SU-DHL-6 (cell line): ENCODE measurements at regions not wholly inside any gene's neighbourhood (a gene's known extent, or its start where the extent isn't known, plus 50 kb on each side); places are given as distances from the start of the nearest gene placed in this dataset.

Experiments used
- H2AFZ ChIP-seq: fragments of 200-600 bp; sonication (generic); 2 replicates; pipeline ENCODE4 v1.6.1; 2014; ENCODE audit warnings: low read depth, mild to moderate bottlenecking, moderate library complexity, mixed read lengths, antibody characterized with exemption, low read length; ENCODE audit not compliant: severe bottlenecking
- H3F3A ChIP-seq: fragments of 200-600 bp; shearing (Covaris generic); 2 replicates; pipeline ENCODE4 v1.6.0; 2016; ENCODE audit warnings: antibody characterized with exemption, mild to moderate bottlenecking; ENCODE audit not compliant: insufficient read depth
- H3K27ac ChIP-seq: fragments of 200-600 bp; sonication (generic); 2 replicates; pipeline ENCODE4 v1.5.1; 2016; ENCODE audit warnings: low read depth, mild to moderate bottlenecking, low read length, moderate library complexity, mixed read lengths
- H3K27me3 ChIP-seq: fragments of 200-600 bp; sonication (generic), shearing (Covaris generic); 2 replicates; pipeline ENCODE4 v1.6.0; 2014; ENCODE audit warnings: mild to moderate bottlenecking, low read length
- H3K36me3 ChIP-seq: fragments of 200-600 bp; sonication (generic); 2 replicates; pipeline ENCODE4 v1.6.1; 2014; ENCODE audit warnings: mild to moderate bottlenecking, low read length, mixed read lengths
- H3K4me2 ChIP-seq: fragments of 300-600, 200-600 bp; shearing (Covaris generic), sonication (generic); 2 replicates; pipeline ENCODE4 v1.6.0; 2014; ENCODE audit warnings: low read length, low read depth, mild to moderate bottlenecking; ENCODE audit not compliant: poor library complexity, severe bottlenecking
- H3K4me3 ChIP-seq: fragments of 200-600 bp; sonication (generic); 2 replicates; pipeline ENCODE4 v1.5.1; 2014; ENCODE audit warnings: antibody characterized with exemption, low read length, mild to moderate bottlenecking, mixed read lengths; ENCODE audit not compliant: insufficient read depth, poor library complexity, severe bottlenecking
- H3K79me2 ChIP-seq: fragments of 200-600 bp; sonication (generic); 2 replicates; pipeline ENCODE4 v1.6.1; 2014; ENCODE audit warnings: mild to moderate bottlenecking, low read length, moderate library complexity; ENCODE audit not compliant: insufficient read depth
- H3K9ac ChIP-seq: fragments of 200-600 bp; sonication (generic); 2 replicates; pipeline ENCODE4 v1.7.0; 2014; ENCODE audit warnings: mild to moderate bottlenecking, low read length
- H3K9me2 ChIP-seq: fragments of 200-600 bp; sonication (generic); replicated peaks from 2 replicates; pipeline ENCODE4 v1.6.1; 2014; ENCODE audit warnings: low read length; ENCODE audit not compliant: insufficient read depth
- H3K9me3 ChIP-seq: fragments of 200-600 bp; sonication (generic); 2 replicates; pipeline ENCODE4 v1.6.1; 2014; ENCODE audit warnings: low read length, mixed read lengths; ENCODE audit not compliant: insufficient read depth
- H4K20me1 ChIP-seq: fragments of 200-600 bp; sonication (generic); 2 replicates; pipeline ENCODE4 v1.6.1; 2014; ENCODE audit warnings: low read depth, mild to moderate bottlenecking, antibody characterized with exemption, low read length, moderate library complexity, mixed read lengths
- EZH2phosphoT487 ChIP-seq: fragments of 200-600 bp; sonication (generic), shearing (Covaris generic); conservative IDR thresholded peaks from 2 replicates; pipeline ENCODE4 v1.6.1; 2018; ENCODE audit warnings: mild to moderate bottlenecking, antibody characterized with exemption, low read length, moderate library complexity, mixed read lengths
- TF ChIP-seq, protein P1 (sequence below): fragments of 200-600 bp; sonication (generic); IDR thresholded peaks from one replicate; pipeline ENCODE4 v1.5.1; 2017; ENCODE audit warnings: antibody characterized with exemption, mild to moderate bottlenecking, low read length, moderate library complexity; ENCODE audit not compliant: insufficient read depth, poor library complexity, severe bottlenecking

DNA sequence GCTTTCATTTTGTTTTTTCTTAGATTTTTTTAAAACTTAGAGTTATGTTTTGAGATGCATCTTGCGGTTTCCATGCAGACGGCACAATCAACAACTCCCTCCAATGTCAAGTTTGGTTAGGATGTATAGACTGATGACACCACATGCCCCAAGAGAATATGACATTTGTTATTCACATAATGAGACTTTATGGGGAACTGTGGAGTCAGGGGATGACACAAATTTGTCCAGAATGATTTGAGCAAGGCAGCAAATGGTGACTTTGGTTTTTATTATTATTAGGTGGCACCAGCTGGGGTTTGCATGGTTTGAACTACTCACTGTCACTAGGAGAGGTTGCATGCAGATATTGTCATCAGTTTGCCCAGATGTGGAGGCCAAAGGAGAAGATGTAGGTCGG is 461.8 kb upstream of the PRKX start:
- H3K27me3 ChIP-seq, result no peaks in the 10 kb centered on the region
- no peaks in the 10 kb centered on the region for H3K36me3 ChIP-seq
- no peak overlapping the region for H3K4me3 ChIP-seq
- no peak overlapping the region for H3K27ac ChIP-seq
- no peaks in the 10 kb centered on the region for H3K9me3 ChIP-seq
- H2AFZ ChIP-seq, result no peak overlapping the region
- no peak for TF ChIP-seq EZH2phosphoT487
- TF ChIP-seq, protein P1, sequence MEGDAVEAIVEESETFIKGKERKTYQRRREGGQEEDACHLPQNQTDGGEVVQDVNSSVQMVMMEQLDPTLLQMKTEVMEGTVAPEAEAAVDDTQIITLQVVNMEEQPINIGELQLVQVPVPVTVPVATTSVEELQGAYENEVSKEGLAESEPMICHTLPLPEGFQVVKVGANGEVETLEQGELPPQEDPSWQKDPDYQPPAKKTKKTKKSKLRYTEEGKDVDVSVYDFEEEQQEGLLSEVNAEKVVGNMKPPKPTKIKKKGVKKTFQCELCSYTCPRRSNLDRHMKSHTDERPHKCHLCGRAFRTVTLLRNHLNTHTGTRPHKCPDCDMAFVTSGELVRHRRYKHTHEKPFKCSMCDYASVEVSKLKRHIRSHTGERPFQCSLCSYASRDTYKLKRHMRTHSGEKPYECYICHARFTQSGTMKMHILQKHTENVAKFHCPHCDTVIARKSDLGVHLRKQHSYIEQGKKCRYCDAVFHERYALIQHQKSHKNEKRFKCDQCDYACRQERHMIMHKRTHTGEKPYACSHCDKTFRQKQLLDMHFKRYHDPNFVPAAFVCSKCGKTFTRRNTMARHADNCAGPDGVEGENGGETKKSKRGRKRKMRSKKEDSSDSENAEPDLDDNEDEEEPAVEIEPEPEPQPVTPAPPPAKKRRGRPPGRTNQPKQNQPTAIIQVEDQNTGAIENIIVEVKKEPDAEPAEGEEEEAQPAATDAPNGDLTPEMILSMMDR, result no peak
- no peak overlapping the region for H3K9ac ChIP-seq
- no peaks in the 10 kb centered on the region for H4K20me1 ChIP-seq
- H3K79me2 ChIP-seq, result no peaks in the 10 kb centered on the region
- no peak overlapping the region for H3K4me2 ChIP-seq
- no peaks in the 10 kb centered on the region for H3K9me2 ChIP-seq
- H3F3A ChIP-seq, result no peaks in the 10 kb centered on the region

DNA sequence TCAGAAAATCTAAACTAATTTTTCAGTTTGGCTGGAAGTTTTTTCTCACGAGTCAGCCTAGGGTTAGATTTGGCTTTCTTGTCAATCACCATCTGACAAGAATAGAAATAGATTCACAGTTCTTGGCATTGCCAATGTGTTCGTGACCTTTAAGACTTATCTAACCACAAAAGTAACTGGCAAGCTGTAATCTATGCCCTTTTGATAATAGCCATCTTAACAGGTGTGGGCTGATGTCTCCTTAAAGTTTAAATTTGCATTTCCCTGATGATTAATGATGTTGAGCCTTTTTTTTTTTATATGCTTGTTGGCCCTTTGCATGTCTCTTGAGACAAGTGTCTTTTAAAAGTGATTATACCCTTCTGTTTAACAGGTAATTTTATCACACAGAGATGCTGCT is 460.3 kb upstream of the PRKX start:
- no peak for TF ChIP-seq EZH2phosphoT487
- TF ChIP-seq, protein P1, result no peak
- Histone ChIP-seq H3K27ac (no peak overlapping the region), H3F3A (no peaks in the 10 kb centered on the region)

DNA sequence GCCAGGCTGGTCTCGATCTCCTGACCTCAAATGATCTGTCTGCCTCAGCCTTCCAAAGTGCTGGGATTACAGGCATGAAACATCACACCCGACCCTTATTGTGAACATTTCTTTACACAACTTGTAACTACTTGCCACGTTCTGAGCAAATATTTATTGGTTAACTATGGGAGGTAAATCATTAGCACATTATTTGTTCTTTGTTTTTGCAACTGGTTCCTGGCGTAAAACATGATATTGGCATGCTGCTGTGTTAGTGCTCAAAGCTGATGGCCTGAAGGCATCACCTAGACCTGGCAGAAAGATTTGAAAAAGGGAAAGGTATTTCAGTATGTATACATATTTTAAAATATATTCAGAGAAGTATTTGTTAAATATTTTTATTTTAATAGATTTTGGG is 438.3 kb upstream of the PRKX start:
- Histone ChIP-seq H4K20me1 (no peaks in the 10 kb centered on the region), H3K36me3 (no peaks in the 10 kb centered on the region), H3K9me3 (no peaks in the 10 kb centered on the region), H3K9me2 (no peaks in the 10 kb centered on the region), H3K9ac (no peak overlapping the region), H3K79me2 (no peaks in the 10 kb centered on the region), H3K27me3 (no peaks in the 10 kb centered on the region), H2AFZ (no peak overlapping the region), H3K27ac (no peak overlapping the region), H3F3A (no peaks in the 10 kb centered on the region), H3K4me2 (no peak overlapping the region), H3K4me3 (no peak overlapping the region)
- TF ChIP-seq EZH2phosphoT487, result no peak
- TF ChIP-seq, protein P1, result no peak

More for the DNA sequence above, 460.3 kb upstream of the PRKX start:
- Histone ChIP-seq H3K36me3 (no peaks in the 10 kb centered on the region), H4K20me1 (no peaks in the 10 kb centered on the region), H3K4me3 (no peak overlapping the region), H3K79me2 (no peaks in the 10 kb centered on the region), H3K9me2 (no peaks in the 10 kb centered on the region), H2AFZ (no peak overlapping the region), H3K27me3 (no peaks in the 10 kb centered on the region), H3K9me3 (no peaks in the 10 kb centered on the region), H3K9ac (no peak overlapping the region), H3K4me2 (no peak overlapping the region)

DNA sequence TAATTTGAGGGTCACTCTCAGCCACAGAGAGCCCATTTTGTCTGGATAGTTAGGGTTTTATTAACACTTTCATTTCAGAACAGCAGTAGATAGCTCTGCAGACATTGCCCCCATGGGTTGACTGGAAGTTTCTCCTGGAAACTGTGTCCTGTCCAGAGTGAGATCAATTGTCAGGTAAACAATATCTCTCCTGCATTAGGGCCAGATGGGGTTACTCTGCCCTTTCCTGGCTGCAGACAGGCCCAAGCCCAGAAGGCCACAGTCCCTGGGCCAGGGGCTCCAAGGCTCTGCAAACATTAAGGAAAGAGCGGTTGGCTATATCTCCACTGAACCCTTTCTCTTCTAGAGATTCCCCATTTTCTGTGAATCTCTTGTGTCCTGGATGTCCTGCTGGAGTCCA is 436.8 kb upstream of the PRKX start:
- H3K4me3 ChIP-seq, result no peak overlapping the region
- no peak overlapping the region for H3K27ac ChIP-seq
- no peak overlapping the region for H3K4me2 ChIP-seq
- TF ChIP-seq EZH2phosphoT487, result no peak
- TF ChIP-seq, protein P1, result no peak
- no peaks in the 10 kb centered on the region for H3K9me2 ChIP-seq
- no peak overlapping the region for H3K9ac ChIP-seq
- H3K36me3 ChIP-seq, result no peaks in the 10 kb centered on the region
- no peak overlapping the region for H2AFZ ChIP-seq
- H3K79me2 ChIP-seq, result no peaks in the 10 kb centered on the region
- no peaks in the 10 kb centered on the region for H3K9me3 ChIP-seq
- H3F3A ChIP-seq, result no peaks in the 10 kb centered on the region
- no peaks in the 10 kb centered on the region for H3K27me3 ChIP-seq
- H4K20me1 ChIP-seq, result no peaks in the 10 kb centered on the region
